ENCODE measurements at regions not wholly inside any gene's neighbourhood (a gene's known extent, or its start where the extent isn't known, plus 50 kb on each side); places are given as distances from the start of the nearest gene placed in this dataset.

DNA sequence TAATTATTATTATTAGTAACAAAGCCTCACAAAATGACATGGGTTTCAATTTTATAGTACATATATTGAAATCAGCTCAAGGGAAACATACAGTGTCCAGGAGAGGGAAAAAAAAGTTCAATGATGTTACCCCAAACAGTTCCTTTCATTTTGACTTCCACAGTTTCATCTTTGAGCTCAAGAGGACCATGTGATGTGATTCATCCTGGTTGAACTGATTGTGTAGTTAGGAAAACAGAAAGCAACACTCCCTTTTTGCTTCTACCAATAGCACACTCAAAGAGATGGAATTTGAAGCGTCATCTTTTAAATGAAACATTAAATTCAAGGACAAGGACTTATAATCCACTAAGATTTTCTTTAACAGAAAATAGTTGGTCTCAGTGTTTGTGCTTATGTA is 461.0 kb downstream of the FOXG1 start:
- BruUV-seq (replicated peaks): no TSS peak
- H3K9ac ChIP-seq (ENCODE audit: insufficient read depth in 1 of 2, low read depth in 2 of 2, low read length in 2 of 2): no peak overlapping the region
- WGBS (ENCODE audit: insufficient coverage, low coverage, missing lambda C conversion rate): 0% methylated on average over 1 of the region's 1 CpG

DNA sequence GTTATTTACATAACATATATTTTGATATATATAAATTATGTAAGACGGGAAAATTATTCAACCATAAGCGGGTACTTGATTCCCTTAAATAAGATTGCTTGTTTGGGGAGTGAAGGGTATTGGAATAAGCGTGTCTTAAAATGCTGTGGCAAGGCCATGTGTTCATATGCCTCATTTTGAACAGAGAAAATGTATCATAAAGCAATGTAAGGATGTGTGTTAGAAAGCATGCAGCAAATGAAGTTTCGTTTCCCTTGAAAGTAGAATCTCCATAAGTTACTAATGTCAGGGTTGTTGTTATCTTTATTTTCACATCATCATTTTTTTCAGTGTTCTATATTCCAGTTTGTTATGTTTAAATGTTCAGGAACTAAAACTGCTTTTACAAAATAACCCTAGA is 465.6 kb downstream of the FOXG1 start:
- ATAC-seq (no peak), FAIRE-seq (no peak), DNase-seq (ENCODE audit: extremely low read depth in 1 of 4, low spot score in 3 of 4) (no peak)
- Histone ChIP-seq H3K79me2 (ENCODE audit: control insufficient read depth, insufficient read depth, low read length) (no peaks in the 10 kb centered on the region), H3K27me3 (ENCODE audit: control insufficient read depth in 2 of 2, insufficient read depth in 2 of 2, low read length in 2 of 2) (no peaks in the 10 kb centered on the region), H3K9me3 (replicated peaks; ENCODE audit: control insufficient read depth, insufficient read depth, low read depth, low read length) (no peaks in the 10 kb centered on the region), H4K20me1 (replicated peaks; ENCODE audit: control insufficient read depth, insufficient read depth, low read length) (no peaks in the 10 kb centered on the region), H3K4me1 (replicated peaks in 1 of 2; ENCODE audit: control insufficient read depth in 2 of 2, insufficient read depth in 2 of 2, low read length in 2 of 2) (no peaks in the 10 kb centered on the region), H3K36me3 (ENCODE audit: control insufficient read depth, insufficient read depth, low read length) (no peaks in the 10 kb centered on the region), H3K9me1 (ENCODE audit: control insufficient read depth, insufficient read depth, low read length) (no peaks in the 10 kb centered on the region), H3K9ac (ENCODE audit: insufficient read depth in 1 of 2, low read depth in 2 of 2, low read length in 2 of 2) (no peak overlapping the region), H3K27ac (ENCODE audit: extremely low read depth, low read depth, low read length) (no peak overlapping the region), H3K4me3 (no peak overlapping the region), H2AFZ (ENCODE audit: low read depth, low read length) (no peak overlapping the region), H3K4me2 (ENCODE audit: insufficient read depth, low read length) (no peak overlapping the region)
- BruUV-seq (replicated peaks): no TSS peak
- in situ Hi-C loops (cut with MboI): no loop called here
- 0% methylated on average over 4 of the region's 4 CpGs for WGBS (ENCODE audit: insufficient coverage, low coverage, missing lambda C conversion rate)
- ChIA-PET CTCF (ENCODE audit: low intra/inter-chr PET ratio) (no interaction called here), POLR2A (no interaction called here)
- intact Hi-C loops (cut with micrococcal nuclease): no loop called here
- TF ChIP-seq BCL6 (CRISPR knock-in tag; IDR thresholded peaks at IDR 0.05): no peak
- TF ChIP-seq, protein P1, sequence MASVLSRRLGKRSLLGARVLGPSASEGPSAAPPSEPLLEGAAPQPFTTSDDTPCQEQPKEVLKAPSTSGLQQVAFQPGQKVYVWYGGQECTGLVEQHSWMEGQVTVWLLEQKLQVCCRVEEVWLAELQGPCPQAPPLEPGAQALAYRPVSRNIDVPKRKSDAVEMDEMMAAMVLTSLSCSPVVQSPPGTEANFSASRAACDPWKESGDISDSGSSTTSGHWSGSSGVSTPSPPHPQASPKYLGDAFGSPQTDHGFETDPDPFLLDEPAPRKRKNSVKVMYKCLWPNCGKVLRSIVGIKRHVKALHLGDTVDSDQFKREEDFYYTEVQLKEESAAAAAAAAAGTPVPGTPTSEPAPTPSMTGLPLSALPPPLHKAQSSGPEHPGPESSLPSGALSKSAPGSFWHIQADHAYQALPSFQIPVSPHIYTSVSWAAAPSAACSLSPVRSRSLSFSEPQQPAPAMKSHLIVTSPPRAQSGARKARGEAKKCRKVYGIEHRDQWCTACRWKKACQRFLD (CRISPR knock-in tag; IDR thresholded peaks at IDR 0.05): no peak
- TF ChIP-seq BACH1 (tag; IDR thresholded peaks at IDR 0.05): no peak
- no peak for TF ChIP-seq MIER1 (IDR thresholded peaks at IDR 0.05; ENCODE audit: low read depth)
- TF ChIP-seq TFAM (CRISPR knock-in tag; conservative IDR thresholded peaks at IDR 0.05): no peak
- no peak for TF ChIP-seq IFI16 (CRISPR knock-in tag; IDR thresholded peaks at IDR 0.05)
- no peak for TF ChIP-seq ZNF79 (CRISPR knock-in tag; IDR thresholded peaks at IDR 0.05; ENCODE audit: low read depth)
- no peak for TF ChIP-seq TBP (optimal IDR thresholded peaks at IDR 0.05; ENCODE audit: low read depth, low read length)
- TF ChIP-seq, protein P2, sequence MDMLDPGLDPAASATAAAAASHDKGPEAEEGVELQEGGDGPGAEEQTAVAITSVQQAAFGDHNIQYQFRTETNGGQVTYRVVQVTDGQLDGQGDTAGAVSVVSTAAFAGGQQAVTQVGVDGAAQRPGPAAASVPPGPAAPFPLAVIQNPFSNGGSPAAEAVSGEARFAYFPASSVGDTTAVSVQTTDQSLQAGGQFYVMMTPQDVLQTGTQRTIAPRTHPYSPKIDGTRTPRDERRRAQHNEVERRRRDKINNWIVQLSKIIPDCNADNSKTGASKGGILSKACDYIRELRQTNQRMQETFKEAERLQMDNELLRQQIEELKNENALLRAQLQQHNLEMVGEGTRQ (CRISPR knock-in tag; IDR thresholded peaks at IDR 0.05): no peak
- no peak for TF ChIP-seq MTA3 (IDR thresholded peaks at IDR 0.05; ENCODE audit: borderline replicate concordance)

More for the DNA sequence above, 461.0 kb downstream of the FOXG1 start:
- Histone ChIP-seq H3K79me2 (ENCODE audit: control insufficient read depth, insufficient read depth, low read length) (no peaks in the 10 kb centered on the region), H3K4me2 (ENCODE audit: insufficient read depth, low read length) (no peak overlapping the region), H3K9me3 (replicated peaks; ENCODE audit: control insufficient read depth, insufficient read depth, low read depth, low read length) (no peaks in the 10 kb centered on the region), H2AFZ (ENCODE audit: low read depth, low read length) (no peak overlapping the region), H3K27ac (ENCODE audit: extremely low read depth, low read depth, low read length) (no peak overlapping the region), H4K20me1 (replicated peaks; ENCODE audit: control insufficient read depth, insufficient read depth, low read length) (no peaks in the 10 kb centered on the region), H3K4me3 (no peak overlapping the region), H3K36me3 (ENCODE audit: control insufficient read depth, insufficient read depth, low read length) (no peaks in the 10 kb centered on the region), H3K4me1 (replicated peaks in 1 of 2; ENCODE audit: control insufficient read depth in 2 of 2, insufficient read depth in 2 of 2, low read length in 2 of 2) (no peaks in the 10 kb centered on the region), H3K9me1 (ENCODE audit: control insufficient read depth, insufficient read depth, low read length) (no peaks in the 10 kb centered on the region), H3K27me3 (ENCODE audit: control insufficient read depth in 2 of 2, insufficient read depth in 2 of 2, low read length in 2 of 2) (no peaks in the 10 kb centered on the region)
- POLR2A ChIA-PET: no interaction called here
- FAIRE-seq (no peak), DNase-seq (ENCODE audit: extremely low read depth in 1 of 4, low spot score in 3 of 4) (no peak), ATAC-seq (no peak)
- intact Hi-C loops (cut with micrococcal nuclease): no loop called here
- TF ChIP-seq BHLHE40 (IDR thresholded peaks at IDR 0.05; ENCODE audit: low read length) (no peak), CEBPG (CRISPR knock-in tag; IDR thresholded peaks at IDR 0.05) (no peak), CEBPG (tag; conservative IDR thresholded peaks at IDR 0.05 in 1 of 2, IDR thresholded peaks at IDR 0.05 in 1 of 2) (no peak)
- TF ChIP-seq, protein P3, sequence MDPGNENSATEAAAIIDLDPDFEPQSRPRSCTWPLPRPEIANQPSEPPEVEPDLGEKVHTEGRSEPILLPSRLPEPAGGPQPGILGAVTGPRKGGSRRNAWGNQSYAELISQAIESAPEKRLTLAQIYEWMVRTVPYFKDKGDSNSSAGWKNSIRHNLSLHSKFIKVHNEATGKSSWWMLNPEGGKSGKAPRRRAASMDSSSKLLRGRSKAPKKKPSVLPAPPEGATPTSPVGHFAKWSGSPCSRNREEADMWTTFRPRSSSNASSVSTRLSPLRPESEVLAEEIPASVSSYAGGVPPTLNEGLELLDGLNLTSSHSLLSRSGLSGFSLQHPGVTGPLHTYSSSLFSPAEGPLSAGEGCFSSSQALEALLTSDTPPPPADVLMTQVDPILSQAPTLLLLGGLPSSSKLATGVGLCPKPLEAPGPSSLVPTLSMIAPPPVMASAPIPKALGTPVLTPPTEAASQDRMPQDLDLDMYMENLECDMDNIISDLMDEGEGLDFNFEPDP (CRISPR knock-in tag; IDR thresholded peaks at IDR 0.05): no peak
- in situ Hi-C loops (cut with MboI): no loop called here
- CTCF ChIA-PET (ENCODE audit: low intra/inter-chr PET ratio): no interaction called here
